Left forelimb (tissue), 1 donor: ENCODE measurements at regions not wholly inside any gene's neighbourhood (a gene's known extent, or its start where the extent isn't known, plus 50 kb on each side); places are given as distances from the start of the nearest gene placed in this dataset.
"Not testable (repeated sequence)": the region's sequence is repeated elsewhere in the genome, so short reads cannot be mapped to it uniquely, and the experiment has no call there.

ENCODE experiments used
- DNase-seq: peaks from one replicate; pipeline ENCODE4 v3.0.0-alpha.2; 2018; ENCODE audit warnings: low spot score

- not testable (repeated sequence) for DNase-seq
Measured at GRCh38 chr1:146326863-146327262, 98.0 kb upstream of the NOTCH2NLA start.

GRCh38 chr1:146324463-146324862 lies 95.6 kb upstream of the NOTCH2NLA start:
- not testable (repeated sequence) for DNase-seq

DNA sequence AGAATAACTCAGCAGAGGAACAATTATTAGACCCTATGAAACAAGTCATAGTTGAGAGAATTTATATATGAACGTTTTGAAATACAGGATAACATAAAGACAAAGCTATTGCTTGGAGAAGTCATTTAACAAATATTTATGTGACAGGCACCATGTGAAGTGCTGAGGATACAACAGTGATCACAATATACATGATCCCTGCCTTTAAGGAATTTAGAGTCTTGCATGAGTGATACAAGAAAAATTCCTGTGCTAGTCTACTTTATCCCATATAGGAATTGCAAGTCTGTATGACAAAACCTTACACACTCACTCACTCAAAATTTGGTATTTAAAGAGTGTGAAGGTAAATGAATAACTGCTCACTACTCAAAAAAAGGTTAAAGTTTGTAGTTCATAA lies 94.5 kb upstream of the NOTCH2NLA start:
- DNase-seq, result not testable (repeated sequence)

DNA sequence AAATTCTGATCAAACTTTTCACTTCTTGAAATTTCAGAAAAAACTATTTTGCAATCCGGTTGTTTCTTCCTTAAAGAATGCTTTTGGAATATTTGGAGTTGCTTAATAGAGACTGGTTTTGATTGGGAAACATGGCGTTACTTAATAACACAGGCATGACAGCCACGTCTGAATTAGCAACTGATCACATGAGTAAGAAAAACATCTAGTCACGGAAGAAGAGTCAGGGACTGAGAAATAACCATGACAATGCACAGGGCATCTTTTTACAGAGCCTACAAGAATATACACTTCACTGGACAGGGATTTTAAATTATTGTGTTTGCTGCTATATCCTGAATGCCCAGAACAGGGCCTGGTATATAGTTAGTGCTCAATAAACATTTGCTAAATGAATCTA lies 94.1 kb upstream of the NOTCH2NLA start:
- DNase-seq, result not testable (repeated sequence)

DNA sequence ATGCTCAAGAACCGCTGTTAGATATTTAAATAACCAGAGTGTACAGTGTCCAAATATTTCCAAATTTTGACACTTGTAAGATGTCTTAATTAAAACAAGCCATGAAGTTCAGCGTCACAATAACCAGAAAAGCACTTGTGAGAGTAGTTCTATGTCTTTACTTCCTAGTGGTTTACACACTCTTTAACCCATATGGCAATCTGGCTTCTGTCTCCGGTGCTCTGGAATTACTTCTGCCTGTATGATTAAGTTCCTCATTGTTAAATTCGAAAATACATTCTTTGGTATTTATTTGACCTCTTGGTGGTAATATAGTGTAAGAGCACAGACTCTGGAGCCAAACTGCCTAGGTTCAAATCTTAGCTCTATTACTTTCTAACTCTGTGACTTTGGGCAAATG lies 89.9 kb upstream of the NOTCH2NLA start:
- not testable (repeated sequence) for DNase-seq

- not testable (repeated sequence) for DNase-seq
Measured at GRCh38 chr1:146317785-146318184, 89.0 kb upstream of the NOTCH2NLA start.

- DNase-seq, result not testable (repeated sequence)
Measured at GRCh38 chr1:146314449-146315246, 85.8 kb upstream of the NOTCH2NLA start.

DNA sequence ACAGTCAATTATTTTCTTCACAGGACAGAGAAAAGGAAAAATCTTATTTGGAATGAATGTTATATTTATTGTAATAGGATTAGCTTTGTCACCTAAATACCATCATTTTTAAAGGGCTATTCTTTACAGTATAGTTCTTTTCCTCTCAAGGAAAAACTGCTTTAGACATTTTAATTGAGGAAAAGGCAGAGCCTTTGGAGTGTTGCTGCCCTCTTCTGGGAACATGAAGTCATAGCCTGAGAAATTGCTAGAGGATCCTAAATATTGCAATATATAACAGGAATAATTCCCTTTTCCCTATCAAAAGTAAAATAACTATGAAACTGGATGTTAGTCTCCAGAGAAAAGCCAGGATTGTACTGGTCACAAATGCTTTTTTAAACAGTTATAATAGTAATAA lies 81.8 kb upstream of the NOTCH2NLA start:
- DNase-seq, result not testable (repeated sequence)

GRCh38 chr1:146309427-146309826 lies 80.6 kb upstream of the NOTCH2NLA start:
- not testable (repeated sequence) for DNase-seq

GRCh38 chr1:146308892-146309291 lies 80.1 kb upstream of the NOTCH2NLA start:
- not testable (repeated sequence) for DNase-seq

GRCh38 chr1:146308152-146308551 lies 79.3 kb upstream of the NOTCH2NLA start:
- DNase-seq, result not testable (repeated sequence)

GRCh38 chr1:146307632-146308031 lies 78.8 kb upstream of the NOTCH2NLA start:
- not testable (repeated sequence) for DNase-seq

- DNase-seq, result not testable (repeated sequence)
Measured at GRCh38 chr1:146306651-146307050, 77.8 kb upstream of the NOTCH2NLA start.

GRCh38 chr1:146305442-146305841 lies 76.6 kb upstream of the NOTCH2NLA start:
- not testable (repeated sequence) for DNase-seq

- not testable (repeated sequence) for DNase-seq
Measured at GRCh38 chr1:146298575-146298897, 69.7 kb upstream of the NOTCH2NLA start.

DNA sequence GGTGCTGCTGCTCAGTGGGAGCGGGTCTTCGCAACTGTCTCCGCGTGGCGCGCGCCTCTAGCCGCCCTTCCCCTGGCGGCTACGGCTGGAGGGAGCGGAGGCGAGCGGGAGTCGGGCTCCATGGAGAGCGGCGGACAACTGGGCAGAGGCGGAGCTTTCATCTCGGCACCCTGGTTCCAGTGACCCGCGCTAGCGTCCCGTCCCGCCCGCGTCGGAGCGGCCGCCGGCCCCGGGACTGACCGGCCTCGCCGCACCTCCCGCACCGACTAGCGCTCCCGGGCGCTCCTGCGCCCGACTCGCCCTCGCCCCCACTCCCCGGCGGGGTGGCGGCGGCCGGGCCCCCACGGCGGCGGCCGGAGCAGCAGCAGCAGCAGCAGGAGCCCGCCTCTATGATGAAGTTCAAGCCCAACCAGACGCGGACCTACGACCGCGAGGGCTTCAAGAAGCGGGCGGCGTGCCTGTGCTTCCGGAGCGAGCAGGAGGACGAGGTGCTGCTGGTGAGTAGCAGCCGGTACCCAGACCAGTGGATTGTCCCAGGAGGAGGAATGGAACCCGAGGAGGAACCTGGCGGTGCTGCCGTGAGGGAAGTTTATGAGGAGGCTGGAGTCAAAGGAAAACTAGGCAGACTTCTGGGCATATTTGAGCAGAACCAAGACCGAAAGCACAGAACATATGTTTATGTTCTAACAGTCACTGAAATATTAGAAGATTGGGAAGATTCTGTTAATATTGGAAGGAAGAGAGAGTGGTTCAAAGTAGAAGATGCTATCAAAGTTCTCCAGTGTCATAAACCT lies 69.2 kb upstream of the NOTCH2NLA start:
- DNase-seq, result not testable (repeated sequence)

DNA sequence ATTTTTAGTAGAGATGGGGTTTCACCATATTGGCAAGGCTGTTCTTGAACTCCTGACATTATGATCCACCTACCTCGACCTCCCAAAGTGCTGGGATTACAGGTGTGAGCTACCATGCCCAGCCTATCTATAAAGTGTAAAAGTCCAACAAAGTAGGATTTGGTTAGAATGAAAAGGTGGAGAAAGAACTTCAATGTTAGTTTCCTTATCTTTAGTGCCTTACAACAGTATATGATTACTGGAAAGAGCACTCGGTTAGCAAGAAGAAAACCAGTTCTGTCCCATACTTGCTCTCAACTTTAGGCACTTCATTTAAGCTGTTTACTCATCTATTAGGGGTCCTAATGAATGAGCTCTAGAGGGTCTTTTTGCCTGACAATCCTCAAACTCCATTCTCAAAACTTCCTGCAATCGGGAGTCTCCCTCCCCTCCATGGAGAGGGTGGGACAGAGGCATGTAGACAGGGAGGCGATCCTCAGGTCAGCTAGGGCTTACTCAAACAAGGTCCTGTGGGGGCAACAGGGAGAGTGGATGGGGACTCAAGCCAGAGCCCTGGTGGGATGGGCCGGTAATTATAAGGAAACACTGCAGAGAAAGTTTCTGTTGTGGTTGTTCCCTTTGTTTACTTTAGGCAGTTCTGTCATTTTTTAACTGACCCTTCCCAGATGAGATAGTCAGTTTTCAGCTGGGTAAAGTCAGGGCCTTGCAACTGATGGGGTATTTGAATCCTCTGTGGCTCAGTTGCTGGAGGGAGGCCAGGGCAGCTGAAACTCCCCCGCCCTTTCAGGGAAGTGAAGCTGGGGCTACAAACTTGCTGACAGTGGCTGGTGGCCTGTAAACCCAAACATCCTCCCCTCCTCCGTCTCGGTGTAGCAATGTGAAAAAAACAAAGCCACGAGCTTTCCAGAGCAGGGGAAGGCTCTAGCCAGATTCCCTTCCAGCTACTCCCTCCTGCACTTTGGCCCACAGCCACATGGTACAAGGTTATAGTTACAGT lies 64.4 kb upstream of the NOTCH2NLA start:
- DNase-seq, result not testable (repeated sequence)

DNA sequence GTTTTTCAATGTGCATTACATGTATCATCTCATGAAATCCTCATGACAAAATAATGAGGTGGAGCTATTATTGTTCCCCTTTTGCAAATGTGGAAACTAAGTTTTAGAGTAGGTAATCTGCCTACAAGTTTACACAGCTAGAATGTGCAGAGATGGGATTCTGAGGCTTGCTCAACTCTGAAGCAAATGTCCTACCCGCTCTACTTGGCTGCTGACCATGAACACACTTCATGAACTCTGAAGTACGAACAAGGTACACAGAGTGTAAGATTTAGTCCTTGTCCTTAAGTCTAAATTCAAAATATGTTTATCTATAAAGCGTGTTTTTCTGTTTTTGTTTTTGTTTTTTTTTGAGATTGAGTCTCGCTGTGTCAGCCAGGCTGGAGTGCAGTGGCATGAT lies 63.6 kb upstream of the NOTCH2NLA start:
- DNase-seq, result not testable (repeated sequence)

DNA sequence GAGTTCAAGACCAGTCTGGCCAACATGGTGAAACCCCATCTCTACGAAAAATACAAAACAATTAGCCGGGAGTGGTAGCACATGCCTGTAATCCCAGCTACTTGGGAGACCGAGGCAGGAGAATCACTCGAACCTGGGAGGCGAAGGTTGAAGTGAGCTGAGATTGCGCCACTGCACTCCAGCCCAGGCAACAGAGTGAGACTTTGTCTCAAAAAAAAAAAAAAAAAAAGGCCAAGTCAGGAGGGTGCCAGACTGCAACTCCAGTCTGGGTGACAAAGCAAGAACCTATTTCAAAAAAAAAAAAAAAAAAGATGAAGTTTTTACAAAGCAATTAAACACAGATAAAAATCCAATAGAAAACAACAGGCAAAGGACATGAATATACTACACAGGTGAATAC lies 59.1 kb upstream of the NOTCH2NLA start:
- not testable (repeated sequence) for DNase-seq

GRCh38 chr1:146284760-146285159 lies 55.9 kb upstream of the NOTCH2NLA start:
- not testable (repeated sequence) for DNase-seq

- DNase-seq, result not testable (repeated sequence)
Measured at GRCh38 chr1:146283527-146283880, 54.7 kb upstream of the NOTCH2NLA start.
